Prostate gland (tissue), 2 donors: ENCODE measurements at regions not wholly inside any gene's neighbourhood (a gene's known extent, or its start where the extent isn't known, plus 50 kb on each side); places are given as distances from the start of the nearest gene placed in this dataset.

Source experiments
- DNase-seq: peaks from one replicate; pipeline ENCODE4 v3.0.0-alpha.2; 2019; ENCODE audit warnings: low spot score
- H3K27ac ChIP-seq, 2 donors: fragments of 200-600 bp; sonication (generic); 2 replicates each; pipeline ENCODE4 v1.5.1; 2017 to 2019
- H3K27me3 ChIP-seq: fragments of 200-600 bp; sonication (generic); replicated peaks from 2 replicates; pipeline ENCODE4 v1.5.1; 2019; ENCODE audit not compliant: insufficient read depth
- H3K36me3 ChIP-seq, 2 donors: fragments of 200-600 bp; sonication (generic); 1 replicate in 1 of 2; 2 replicates in 1 of 2; pipeline versions ENCODE4 v1.5.1 to v1.8.1; 2017 to 2019
- H3K4me1 ChIP-seq: fragments of 200-600 bp; sonication (generic); replicated peaks from 2 replicates; pipeline ENCODE4 v1.5.1; 2019
- H3K4me3 ChIP-seq, 2 donors: fragments of 200-600 bp; sonication (generic); 2 replicates each; pipeline ENCODE4 v1.5.1; 2017 to 2019
- H3K9me3 ChIP-seq: fragments of 200-600 bp; sonication (generic); 2 replicates; pipeline ENCODE4 v1.5.1; 2017
- POLR2A ChIP-seq: fragments of 450-650 bp; IDR thresholded peaks from one replicate; pipeline ENCODE4 v1.6.1; 2016; ENCODE audit warnings: antibody characterized with exemption, mild to moderate bottlenecking
- POLR2AphosphoS5 ChIP-seq: sonication (generic); formaldehyde crosslinking; IDR thresholded peaks from one replicate; pipeline ENCODE4 v1.6.1; 2017; ENCODE audit warnings: antibody characterized with exemption
- WGBS: methylation state at CpG from one replicate; pipeline ENCODE4 v1.1.5; 2018; 5-methylcytosine and 5-hydroxymethylcytosine counted together
- intact Hi-C: fragments of 100-400 bp; cut with DNase I; formaldehyde crosslinking; loops from one replicate; pipeline ENCODE4 v1.14.2; 2022
- TF ChIP-seq, protein P1 (sequence below), 4 experiments: fragments of 200-600 bp in 2 of 4; fragments of 450-650 bp in 2 of 4; sonication (generic) in 2 of 4; IDR thresholded peaks; 1 replicate in 3 of 4; 2 replicates in 1 of 4; pipeline ENCODE4 v1.5.1; 2016 to 2019; ENCODE audit warnings: antibody characterized with exemption in 4 of 4, mild to moderate bottlenecking in 2 of 4, moderate library complexity in 2 of 4

DNA sequence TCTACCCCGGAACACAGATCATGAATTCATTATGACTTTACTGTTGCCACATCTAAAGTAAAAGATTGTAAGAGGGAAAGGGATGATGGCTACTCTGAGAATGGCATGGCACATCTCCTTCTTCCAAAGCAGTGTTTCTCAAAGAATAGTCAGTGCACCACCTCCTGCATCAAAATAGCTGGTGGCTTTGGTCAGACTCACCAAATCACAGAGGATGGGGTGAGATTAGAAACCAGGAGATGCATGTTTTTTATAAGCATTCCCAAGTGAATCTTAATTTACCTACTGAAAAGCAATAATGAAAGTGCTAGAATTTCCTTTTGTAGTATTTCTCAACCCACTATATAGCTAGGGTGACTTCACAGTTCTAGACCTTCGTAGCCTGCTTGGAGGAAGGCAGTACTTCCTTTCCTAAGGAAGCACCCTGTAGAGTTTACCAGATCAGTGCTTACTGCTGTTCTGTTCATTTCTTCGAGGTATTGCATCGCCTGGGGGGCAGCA, 340.8 kb upstream of the KLF3 start:
- Histone ChIP-seq H3K4me1 (peaks cover 2% of the 10 kb centered on the region), H3K4me3 (no peak overlapping the region), H3K27ac (no peak overlapping the region), H3K9me3 (no peaks in the 10 kb centered on the region), H3K36me3 (no peaks in the 10 kb centered on the region), H3K27me3 (no peaks in the 10 kb centered on the region)
- 85% methylated on average over 4 of the region's 4 CpGs for WGBS
- TF ChIP-seq POLR2AphosphoS5: no peak
- no peak for TF ChIP-seq POLR2A
- TF ChIP-seq, protein P1, sequence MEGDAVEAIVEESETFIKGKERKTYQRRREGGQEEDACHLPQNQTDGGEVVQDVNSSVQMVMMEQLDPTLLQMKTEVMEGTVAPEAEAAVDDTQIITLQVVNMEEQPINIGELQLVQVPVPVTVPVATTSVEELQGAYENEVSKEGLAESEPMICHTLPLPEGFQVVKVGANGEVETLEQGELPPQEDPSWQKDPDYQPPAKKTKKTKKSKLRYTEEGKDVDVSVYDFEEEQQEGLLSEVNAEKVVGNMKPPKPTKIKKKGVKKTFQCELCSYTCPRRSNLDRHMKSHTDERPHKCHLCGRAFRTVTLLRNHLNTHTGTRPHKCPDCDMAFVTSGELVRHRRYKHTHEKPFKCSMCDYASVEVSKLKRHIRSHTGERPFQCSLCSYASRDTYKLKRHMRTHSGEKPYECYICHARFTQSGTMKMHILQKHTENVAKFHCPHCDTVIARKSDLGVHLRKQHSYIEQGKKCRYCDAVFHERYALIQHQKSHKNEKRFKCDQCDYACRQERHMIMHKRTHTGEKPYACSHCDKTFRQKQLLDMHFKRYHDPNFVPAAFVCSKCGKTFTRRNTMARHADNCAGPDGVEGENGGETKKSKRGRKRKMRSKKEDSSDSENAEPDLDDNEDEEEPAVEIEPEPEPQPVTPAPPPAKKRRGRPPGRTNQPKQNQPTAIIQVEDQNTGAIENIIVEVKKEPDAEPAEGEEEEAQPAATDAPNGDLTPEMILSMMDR (IDR thresholded peaks at IDR 0.05): no peak
- no peak for DNase-seq
- intact Hi-C loops: loop anchor here (5.0 kb wide), 1 partner anchor 256 kb away; no protein-coding TSS in a partner anchor

DNA sequence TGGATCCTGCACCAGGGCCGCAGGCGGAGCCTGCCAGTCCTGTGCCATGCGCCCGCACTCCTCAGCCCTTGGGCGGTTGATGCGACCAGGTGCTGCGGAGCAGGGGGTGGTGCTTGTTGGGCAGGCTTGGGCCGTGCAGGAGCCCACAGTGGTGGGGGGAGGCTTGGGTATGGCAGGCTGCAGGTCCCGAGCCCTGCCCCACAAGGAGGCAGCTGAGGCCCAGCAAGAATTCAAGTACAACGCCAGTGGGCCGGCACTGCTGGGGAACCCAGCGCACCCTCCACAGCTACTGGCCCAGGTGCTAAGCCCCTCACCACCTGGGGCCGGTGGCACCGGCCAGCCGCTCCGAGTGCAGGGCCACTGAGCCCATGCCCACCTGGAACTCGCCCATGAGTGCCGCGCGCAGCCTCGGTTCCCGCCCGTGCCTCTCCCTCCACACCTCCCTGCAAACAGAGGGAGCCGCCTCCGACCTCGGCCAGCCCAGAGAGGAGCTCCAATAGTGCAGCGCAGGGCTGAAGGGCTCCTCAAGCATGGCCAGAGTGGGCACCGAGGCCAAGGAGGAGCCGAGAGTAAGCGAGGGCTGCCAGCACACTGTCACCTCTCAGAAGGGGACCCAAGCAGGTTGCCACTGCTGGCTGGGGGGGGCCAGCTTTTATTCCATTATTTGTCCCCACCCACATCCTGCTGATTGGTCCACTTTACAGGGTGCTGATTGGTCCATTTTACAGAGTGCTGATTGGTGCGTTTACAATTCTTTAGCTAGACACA, 339.0 kb upstream of the KLF3 start:
- H3K9me3 ChIP-seq: no peaks in the 10 kb centered on the region
- H3K27ac ChIP-seq: no peak overlapping the region
- DNase-seq: no peak
- H3K36me3 ChIP-seq: no peaks in the 10 kb centered on the region
- no peaks in the 10 kb centered on the region for H3K27me3 ChIP-seq
- WGBS: 94% methylated on average over 26 of the region's 31 CpGs
- H3K4me3 ChIP-seq: no peak overlapping the region
- intact Hi-C loops: loop anchor here (5.0 kb wide), 1 partner anchor 258 kb away; no protein-coding TSS in a partner anchor
- H3K4me1 ChIP-seq: peaks cover under 1% of the 10 kb centered on the region
- TF ChIP-seq, protein P1 (IDR thresholded peaks at IDR 0.05): no peak
- TF ChIP-seq POLR2AphosphoS5 (no peak), POLR2A (no peak)

DNA sequence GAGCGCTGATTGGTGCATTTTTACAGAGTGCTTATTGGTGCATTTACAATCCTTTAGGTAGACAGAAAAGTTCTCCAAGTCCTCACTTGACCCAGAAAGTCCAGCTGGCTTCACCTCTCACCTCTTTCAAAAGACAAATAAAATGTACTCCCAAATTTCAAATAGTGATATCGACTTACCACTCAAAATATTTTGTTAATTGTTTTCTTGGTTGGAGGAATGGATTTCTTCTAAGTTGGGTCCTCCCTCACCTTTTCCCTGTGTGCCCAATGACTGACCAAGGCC, 338.4 kb upstream of the KLF3 start:
- no peaks in the 10 kb centered on the region for H3K36me3 ChIP-seq
- 94% methylated on average over 2 of the region's 2 CpGs for WGBS
- no peak for TF ChIP-seq POLR2A
- TF ChIP-seq POLR2AphosphoS5: no peak
- TF ChIP-seq, protein P1 (IDR thresholded peaks at IDR 0.05): no peak
- no peak overlapping the region for H3K27ac ChIP-seq
- DNase-seq: no peak
- intact Hi-C loops: no loop called here
- no peak overlapping the region for H3K4me3 ChIP-seq
- no peaks in the 10 kb centered on the region for H3K4me1 ChIP-seq
- H3K27me3 ChIP-seq: no peaks in the 10 kb centered on the region
- no peaks in the 10 kb centered on the region for H3K9me3 ChIP-seq

DNA sequence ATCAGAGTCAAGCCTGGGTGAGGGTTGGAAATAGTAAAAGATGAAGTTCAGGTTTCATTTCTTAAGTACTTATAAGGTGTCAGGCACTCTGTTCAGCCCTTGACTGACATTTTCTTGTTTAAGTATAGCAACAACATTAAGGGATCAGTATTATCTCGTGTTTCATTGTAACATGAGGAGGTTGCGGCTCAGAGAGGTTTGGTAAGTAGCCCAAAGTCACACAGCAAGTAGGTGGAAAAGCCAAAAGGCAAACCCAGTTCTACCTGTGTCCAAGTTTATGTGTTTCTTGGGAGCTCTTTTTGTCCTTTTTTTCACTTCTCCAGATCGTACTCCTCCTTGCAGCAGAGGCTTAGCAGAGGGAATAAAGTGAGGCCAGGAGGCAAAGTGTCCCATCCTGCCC, 337.5 kb upstream of the KLF3 start:
- no peak for DNase-seq

More for the DNA sequence above, 337.5 kb upstream of the KLF3 start:
- no peaks in the 10 kb centered on the region for H3K4me1 ChIP-seq
- no peaks in the 10 kb centered on the region for H3K9me3 ChIP-seq
- TF ChIP-seq POLR2A (no peak), POLR2AphosphoS5 (no peak)
- TF ChIP-seq, protein P1 (IDR thresholded peaks at IDR 0.05): no peak
- no peak overlapping the region for H3K27ac ChIP-seq
- intact Hi-C loops: no loop called here
- H3K4me3 ChIP-seq: no peak overlapping the region
- WGBS: 87% methylated on average over 3 of the region's 3 CpGs
- no peaks in the 10 kb centered on the region for H3K36me3 ChIP-seq
- no peaks in the 10 kb centered on the region for H3K27me3 ChIP-seq
